ENCODE measurements at regions not wholly inside any gene's neighbourhood (a gene's known extent, or its start where the extent isn't known, plus 50 kb on each side); places are given as distances from the start of the nearest gene placed in this dataset.
"Not testable (repeated sequence)": the region's sequence is repeated elsewhere in the genome, so short reads cannot be mapped to it uniquely, and the experiment has no call there.

- TF ChIP-seq CTCF (conservative IDR thresholded peaks at IDR 0.05; ENCODE audit: low read depth, low read length); EZH2phosphoT487 (IDR thresholded peaks at IDR 0.05; ENCODE audit: borderline replicate concordance, low read length): not testable (repeated sequence)
Measured at GRCh38 chr6:81869749-81870508, 117.4 kb upstream of the TENT5A start.
